HEK293 (cell line): ENCODE measurements at regions not wholly inside any gene's neighbourhood (a gene's known extent, or its start where the extent isn't known, plus 50 kb on each side); places are given as distances from the start of the nearest gene placed in this dataset.

Experiments used
- CTCF ChIA-PET: fragments of 350-600 bp; formaldehyde crosslinking; extraction: SDS; loops from one replicate; lab custom pipeline; 2021; ENCODE audit warnings: antibody characterized with exemption; lab: Yijun Ruan, JAX
- POLR2A ChIA-PET: fragments of 300-600 bp; formaldehyde crosslinking; extraction: SDS; loops from one replicate; lab custom pipeline; 2020; ENCODE audit warnings: antibody characterized with exemption, inconsistent platforms; lab: Yijun Ruan, JAX
- H3K27ac ChIP-seq: fragments of 200-500 bp; sonication (Bioruptor generic); 2 replicates; pipeline ENCODE4 v1.5.1; 2014; ENCODE audit warnings: low read depth, low read length, control low read depth, inconsistent platforms; ENCODE audit errors: extremely low read depth
- H3K36me3 ChIP-seq, 2 experiments: fragments of 200-500 bp in 1 of 2; sonication (Bioruptor generic) in 1 of 2; 1 replicate in 1 of 2; 2 replicates in 1 of 2; pipeline ENCODE4 v1.5.1; 2014 to 2017; ENCODE audit warnings: inconsistent platforms in 2 of 2, low read length in 2 of 2; ENCODE audit not compliant: control insufficient read depth in 2 of 2, insufficient read depth in 1 of 2
- H3K4me1 ChIP-seq: fragments of 200-500 bp; sonication (Bioruptor generic); 2 replicates; pipeline ENCODE4 v1.5.1; 2014; ENCODE audit warnings: mild to moderate bottlenecking, low read length, inconsistent platforms; ENCODE audit not compliant: control insufficient read depth, insufficient read depth
- H3K4me3 ChIP-seq: 2 replicates; pipeline ENCODE4 v1.5.1; 2011; ENCODE audit warnings: low read depth, mild to moderate bottlenecking, control low read depth, low read length, moderate library complexity
- H3K9me3 ChIP-seq: fragments of 200-500 bp; sonication (Bioruptor generic); 2 replicates; pipeline ENCODE4 v1.5.1; 2014; ENCODE audit warnings: low read depth, low read length, inconsistent platforms; ENCODE audit not compliant: control insufficient read depth, insufficient read depth
- GLI4 ChIP-seq: fragments of 450-650 bp; formaldehyde crosslinking; IDR thresholded peaks from 2 replicates; pipeline ENCODE4 v1.5.1; 2016; ENCODE audit warnings: missing biosample characterization, missing genetic modification characterization
- HOXC10 ChIP-seq: sonication (generic); formaldehyde crosslinking; IDR thresholded peaks from 2 replicates; pipeline ENCODE4 v1.8.1; 2023; ENCODE audit warnings: mild to moderate bottlenecking, missing genetic modification reagents
- PRDM6 ChIP-seq: fragments of 450-650 bp; formaldehyde crosslinking; IDR thresholded peaks from 2 replicates; pipeline ENCODE4 v1.5.1; 2017; ENCODE audit warnings: missing biosample characterization, missing genetic modification characterization
- SP2 ChIP-seq: fragments of 450-650 bp; formaldehyde crosslinking; IDR thresholded peaks from 2 replicates; pipeline ENCODE4 v1.5.1; 2016; ENCODE audit warnings: missing biosample characterization, missing genetic modification characterization
- ZFP69B ChIP-seq: fragments of 450-650 bp; formaldehyde crosslinking; IDR thresholded peaks from 2 replicates; pipeline ENCODE4 v1.5.1; 2016; ENCODE audit warnings: missing biosample characterization, missing genetic modification characterization
- ZNF114 ChIP-seq: fragments of 450-650 bp; formaldehyde crosslinking; IDR thresholded peaks from 2 replicates; pipeline ENCODE4 v1.5.0; 2017; ENCODE audit warnings: missing biosample characterization, missing genetic modification characterization
- ZNF121 ChIP-seq: fragments of 450-650 bp; formaldehyde crosslinking; IDR thresholded peaks from 2 replicates; pipeline ENCODE4 v1.5.1; 2016; ENCODE audit warnings: missing biosample characterization, missing genetic modification characterization
- ZNF132 ChIP-seq: fragments of 450-650 bp; formaldehyde crosslinking; IDR thresholded peaks from 2 replicates; pipeline ENCODE4 v1.5.1; 2017; ENCODE audit warnings: missing biosample characterization, missing genetic modification characterization, borderline replicate concordance
- ZNF155 ChIP-seq: fragments of 450-650 bp; formaldehyde crosslinking; IDR thresholded peaks from 2 replicates; pipeline ENCODE4 v1.5.1; 2016; ENCODE audit warnings: missing biosample characterization, missing genetic modification characterization
- ZNF157 ChIP-seq: fragments of 450-650 bp; formaldehyde crosslinking; IDR thresholded peaks from 2 replicates; pipeline ENCODE4 v1.5.1; 2016; ENCODE audit warnings: missing biosample characterization, missing genetic modification characterization
- ZNF169 ChIP-seq: fragments of 450-650 bp; formaldehyde crosslinking; IDR thresholded peaks from 2 replicates; pipeline ENCODE4 v1.5.1; 2016; ENCODE audit warnings: missing biosample characterization, missing genetic modification characterization
- ZNF239 ChIP-seq: fragments of 450-650 bp; formaldehyde crosslinking; IDR thresholded peaks from 2 replicates; pipeline ENCODE4 v1.5.1; 2016; ENCODE audit warnings: missing biosample characterization, missing genetic modification characterization
- ZNF404 ChIP-seq: fragments of 450-650 bp; formaldehyde crosslinking; IDR thresholded peaks from 2 replicates; pipeline ENCODE4 v1.5.1; 2017; ENCODE audit warnings: missing biosample characterization, missing genetic modification characterization
- ZNF473 ChIP-seq: fragments of 450-650 bp; formaldehyde crosslinking; IDR thresholded peaks from 2 replicates; pipeline ENCODE4 v1.5.1; 2017; ENCODE audit warnings: missing biosample characterization, missing genetic modification characterization
- ZNF544 ChIP-seq: fragments of 450-650 bp; formaldehyde crosslinking; IDR thresholded peaks from 2 replicates; pipeline ENCODE4 v1.5.0; 2017; ENCODE audit warnings: missing biosample characterization, missing genetic modification characterization
- ZNF549 ChIP-seq: fragments of 450-650 bp; IDR thresholded peaks from 2 replicates; pipeline ENCODE4 v1.5.1; 2018; ENCODE audit warnings: missing biosample characterization, missing genetic modification characterization, mild to moderate bottlenecking, inconsistent platforms, moderate library complexity
- ZNF558 ChIP-seq: fragments of 450-650 bp; formaldehyde crosslinking; IDR thresholded peaks from 2 replicates; pipeline ENCODE4 v1.5.1; 2016; ENCODE audit warnings: missing biosample characterization, missing genetic modification characterization
- ZNF610 ChIP-seq: fragments of 450-650 bp; formaldehyde crosslinking; IDR thresholded peaks from 2 replicates; pipeline ENCODE4 v1.5.1; 2016; ENCODE audit warnings: missing biosample characterization, missing genetic modification characterization, borderline replicate concordance
- ZNF624 ChIP-seq: fragments of 450-650 bp; formaldehyde crosslinking; IDR thresholded peaks from 2 replicates; pipeline ENCODE4 v1.5.1; 2017; ENCODE audit warnings: missing biosample characterization, missing genetic modification characterization
- ZNF658 ChIP-seq: fragments of 450-650 bp; formaldehyde crosslinking; IDR thresholded peaks from 2 replicates; pipeline ENCODE4; 2016; ENCODE audit warnings: missing biosample characterization, missing genetic modification characterization
- ZNF747 ChIP-seq: fragments of 450-650 bp; formaldehyde crosslinking; IDR thresholded peaks from 2 replicates; pipeline ENCODE4 v1.5.1; 2016; ENCODE audit warnings: missing biosample characterization, missing genetic modification characterization
- ZNF777 ChIP-seq: fragments of 450-650 bp; formaldehyde crosslinking; IDR thresholded peaks from 2 replicates; pipeline ENCODE4 v1.5.1; 2017; ENCODE audit warnings: missing biosample characterization, missing genetic modification characterization, borderline replicate concordance
- ZSCAN30 ChIP-seq: fragments of 450-650 bp; IDR thresholded peaks from 2 replicates; pipeline ENCODE4 v1.5.1; 2018; ENCODE audit warnings: missing biosample characterization, mild to moderate bottlenecking, missing genetic modification characterization, moderate library complexity
- ZSCAN4 ChIP-seq: fragments of 450-650 bp; formaldehyde crosslinking; IDR thresholded peaks from 2 replicates; pipeline ENCODE4 v1.5.1; 2017; ENCODE audit warnings: missing biosample characterization, missing genetic modification characterization
- TF ChIP-seq, protein P1 (sequence below): fragments of 450-650 bp; formaldehyde crosslinking; IDR thresholded peaks from 2 replicates; pipeline ENCODE4 v1.5.1; 2016; ENCODE audit warnings: missing biosample characterization, missing genetic modification characterization, low read depth
- TF ChIP-seq, protein P2 (sequence below): fragments of 450-650 bp; formaldehyde crosslinking; IDR thresholded peaks from 2 replicates; pipeline ENCODE4 v1.5.1; 2016; ENCODE audit warnings: missing biosample characterization, missing genetic modification characterization
- TF ChIP-seq, protein P3 (sequence below): fragments of 450-650 bp; formaldehyde crosslinking; IDR thresholded peaks from 2 replicates; pipeline ENCODE4 v1.5.1; 2016; ENCODE audit warnings: missing biosample characterization, missing genetic modification characterization

GRCh38 chr18:79625924-79626561, 53.6 kb upstream of the CTDP1 start:
- no peaks in the 10 kb centered on the region for H3K9me3 ChIP-seq
- ChIA-PET POLR2A (no interaction called here), CTCF (no interaction called here)
- no peak overlapping the region for H3K27ac ChIP-seq
- TF ChIP-seq ZNF544 (tag by site-specific recombination) (no peak), ZFP69B (tag by site-specific recombination) (no peak), ZNF658 (tag by site-specific recombination) (no peak), ZNF155 (no peak), ZNF114 (tag by site-specific recombination) (no peak), ZSCAN4 (tag by site-specific recombination) (no peak), ZNF473 (tag by site-specific recombination) (no peak), SP2 (no peak), ZNF239 (tag by site-specific recombination) (no peak), ZNF157 (tag by site-specific recombination) (no peak), ZNF747 (tag by site-specific recombination) (no peak), ZNF610 (tag by site-specific recombination) (no peak), ZNF558 (no peak), PRDM6 (tag by site-specific recombination) (no peak), GLI4 (tag by site-specific recombination) (no peak)
- no peak overlapping the region for H3K4me3 ChIP-seq
- H3K36me3 ChIP-seq = no peaks in the 10 kb centered on the region
- H3K4me1 ChIP-seq = no peaks in the 10 kb centered on the region

DNA sequence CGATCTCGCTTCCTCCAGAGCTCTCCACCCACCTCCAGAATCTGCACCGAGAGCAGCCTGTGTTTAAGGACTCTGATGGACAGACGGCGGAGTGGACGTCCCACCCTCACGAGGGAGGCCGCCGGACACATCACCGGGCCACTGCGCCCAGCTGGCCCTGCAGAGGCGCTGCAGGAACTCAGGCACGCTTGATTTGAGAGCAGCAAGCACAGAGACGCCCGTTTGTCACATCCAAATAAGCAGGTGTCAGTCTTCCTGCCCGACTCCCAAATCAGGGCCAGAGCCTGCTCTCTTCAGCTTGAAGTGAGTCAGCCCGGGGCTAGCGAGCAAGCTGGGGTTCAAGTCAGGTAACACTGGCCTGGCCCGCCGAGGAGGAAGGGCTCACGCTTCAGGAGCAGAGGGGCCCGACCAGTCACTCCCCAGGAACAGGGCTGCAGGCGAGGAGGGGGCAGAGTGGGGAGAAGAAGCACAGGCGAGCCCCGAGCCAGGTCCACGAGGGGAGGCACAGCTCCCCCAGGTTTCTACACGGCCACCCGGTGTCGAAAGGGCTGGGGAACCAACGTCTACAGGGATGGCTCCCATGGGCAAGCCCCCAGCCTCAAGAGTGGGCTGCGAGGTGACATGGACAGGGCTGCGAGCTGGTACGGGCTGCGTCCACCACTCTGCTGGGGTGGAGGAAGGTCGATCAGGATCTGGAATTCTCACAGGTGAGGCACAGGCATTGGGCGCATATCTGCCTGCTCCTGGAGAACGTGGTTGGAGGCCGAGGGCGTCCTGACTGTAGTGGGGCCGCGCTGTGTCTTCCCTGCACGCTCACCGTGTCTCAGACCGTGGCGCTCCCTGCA, 52.5 kb upstream of the CTDP1 start:
- Histone ChIP-seq H3K36me3 (no peaks in the 10 kb centered on the region), H3K4me3 (no peak overlapping the region), H3K27ac (no peak overlapping the region), H3K9me3 (no peaks in the 10 kb centered on the region), H3K4me1 (no peaks in the 10 kb centered on the region)
- CTCF ChIA-PET = interaction anchor here (0.7 kb wide), 1 partner anchor 249 kb away, joined by 3 read pairs; no protein-coding TSS in a partner anchor
- POLR2A ChIA-PET = no interaction called here
- TF ChIP-seq, protein P1, sequence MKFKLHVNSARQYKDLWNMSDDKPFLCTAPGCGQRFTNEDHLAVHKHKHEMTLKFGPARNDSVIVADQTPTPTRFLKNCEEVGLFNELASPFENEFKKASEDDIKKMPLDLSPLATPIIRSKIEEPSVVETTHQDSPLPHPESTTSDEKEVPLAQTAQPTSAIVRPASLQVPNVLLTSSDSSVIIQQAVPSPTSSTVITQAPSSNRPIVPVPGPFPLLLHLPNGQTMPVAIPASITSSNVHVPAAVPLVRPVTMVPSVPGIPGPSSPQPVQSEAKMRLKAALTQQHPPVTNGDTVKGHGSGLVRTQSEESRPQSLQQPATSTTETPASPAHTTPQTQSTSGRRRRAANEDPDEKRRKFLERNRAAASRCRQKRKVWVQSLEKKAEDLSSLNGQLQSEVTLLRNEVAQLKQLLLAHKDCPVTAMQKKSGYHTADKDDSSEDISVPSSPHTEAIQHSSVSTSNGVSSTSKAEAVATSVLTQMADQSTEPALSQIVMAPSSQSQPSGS (tag by site-specific recombination) = no peak
- TF ChIP-seq ZNF132 (tag by site-specific recombination) (no peak), ZNF121 (tag by site-specific recombination) (no peak), ZNF624 (no peak), HOXC10 (CRISPR knock-in tag) (no peak), ZNF169 (tag by site-specific recombination) (no peak), ZNF777 (tag by site-specific recombination) (no peak), ZSCAN30 (no peak), ZNF404 (no peak), ZNF549 (tag by site-specific recombination) (no peak)
- TF ChIP-seq, protein P2, sequence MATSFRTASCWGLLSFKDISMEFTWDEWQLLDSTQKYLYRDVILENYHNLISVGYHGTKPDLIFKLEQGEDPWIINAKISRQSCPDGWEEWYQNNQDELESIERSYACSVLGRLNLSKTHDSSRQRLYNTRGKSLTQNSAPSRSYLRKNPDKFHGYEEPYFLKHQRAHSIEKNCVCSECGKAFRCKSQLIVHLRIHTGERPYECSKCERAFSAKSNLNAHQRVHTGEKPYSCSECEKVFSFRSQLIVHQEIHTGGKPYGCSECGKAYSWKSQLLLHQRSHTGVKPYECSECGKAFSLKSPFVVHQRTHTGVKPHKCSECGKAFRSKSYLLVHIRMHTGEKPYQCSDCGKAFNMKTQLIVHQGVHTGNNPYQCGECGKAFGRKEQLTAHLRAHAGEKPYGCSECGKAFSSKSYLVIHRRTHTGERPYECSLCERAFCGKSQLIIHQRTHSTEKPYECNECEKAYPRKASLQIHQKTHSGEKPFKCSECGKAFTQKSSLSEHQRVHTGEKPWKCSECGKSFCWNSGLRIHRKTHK (tag by site-specific recombination) = no peak
- TF ChIP-seq, protein P3, sequence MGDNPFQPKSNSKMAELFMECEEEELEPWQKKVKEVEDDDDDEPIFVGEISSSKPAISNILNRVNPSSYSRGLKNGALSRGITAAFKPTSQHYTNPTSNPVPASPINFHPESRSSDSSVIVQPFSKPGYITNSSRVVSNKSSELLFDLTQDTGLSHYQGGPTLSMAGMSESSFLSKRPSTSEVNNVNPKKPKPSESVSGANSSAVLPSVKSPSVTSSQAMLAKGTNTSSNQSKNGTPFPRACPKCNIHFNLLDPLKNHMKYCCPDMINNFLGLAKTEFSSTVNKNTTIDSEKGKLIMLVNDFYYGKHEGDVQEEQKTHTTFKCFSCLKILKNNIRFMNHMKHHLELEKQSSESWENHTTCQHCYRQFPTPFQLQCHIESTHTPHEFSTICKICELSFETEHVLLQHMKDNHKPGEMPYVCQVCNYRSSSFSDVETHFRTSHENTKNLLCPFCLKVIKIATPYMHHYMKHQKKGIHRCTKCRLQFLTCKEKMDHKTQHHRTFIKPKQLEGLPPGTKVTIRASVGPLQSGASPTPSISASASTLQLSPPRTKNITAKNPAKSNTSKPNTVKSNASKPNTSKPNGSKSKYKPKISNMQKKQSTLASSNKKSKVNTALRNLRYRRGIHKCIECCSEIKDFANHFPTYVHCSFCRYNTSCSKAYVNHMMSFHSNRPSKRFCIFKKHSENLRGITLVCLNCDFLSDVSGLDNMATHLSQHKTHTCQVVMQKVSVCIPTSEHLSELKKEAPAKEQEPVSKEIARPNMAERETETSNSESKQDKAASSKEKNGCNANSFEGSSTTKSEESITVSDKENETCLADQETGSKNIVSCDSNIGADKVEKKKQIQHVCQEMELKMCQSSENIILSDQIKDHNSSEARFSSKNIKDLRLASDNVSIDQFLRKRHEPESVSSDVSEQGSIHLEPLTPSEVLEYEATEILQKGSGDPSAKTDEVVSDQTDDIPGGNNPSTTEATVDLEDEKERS (tag by site-specific recombination) = no peak
